Gastroesophageal sphincter (tissue), 4 donors: ENCODE measurements at regions not wholly inside any gene's neighbourhood (a gene's known extent, or its start where the extent isn't known, plus 50 kb on each side); places are given as distances from the start of the nearest gene placed in this dataset.

Source experiments
- ATAC-seq: fragments of 150-250 bp; one replicate; pipeline ENCODE4 v1.9.1; 2016; ENCODE audit warnings: mild to moderate bottlenecking, moderate library complexity
- H3K27ac ChIP-seq, 4 donors: fragments of 200-600 bp; sonication (generic) in 3 of 4; 1 replicate in 3 of 4; 2 replicates in 1 of 4; pipeline ENCODE4 v1.5.1; 2016 to 2019
- H3K27me3 ChIP-seq: fragments of 200-600 bp; sonication (generic); one replicate; pipeline ENCODE4 v1.5.1; 2019
- H3K36me3 ChIP-seq, 2 donors: fragments of 200-600 bp; sonication (generic); one replicate each; pipeline ENCODE4 v1.5.1; 2019; ENCODE audit warnings: control low read depth in 1 of 2
- H3K4me1 ChIP-seq, 3 donors: fragments of 200-600 bp; sonication (generic); 1 replicate in 2 of 3; 2 replicates in 1 of 3; pipeline ENCODE4 v1.5.1; 2016 to 2019; ENCODE audit warnings: control low read depth in 2 of 3
- H3K4me3 ChIP-seq, 2 donors: fragments of 200-600 bp; sonication (generic); one replicate each; pipeline ENCODE4 v1.5.1; 2019; ENCODE audit warnings: mild to moderate bottlenecking in 1 of 2, moderate library complexity in 1 of 2
- H3K9me3 ChIP-seq, 3 donors: fragments of 200-600 bp; sonication (generic); one replicate each; pipeline ENCODE4 v1.5.1; 2017 to 2019; ENCODE audit warnings: control low read depth in 2 of 3
- CTCF ChIP-seq, 4 experiments: fragments of 200-600 bp in 2 of 4; fragments of 450-650 bp in 2 of 4; sonication (generic) in 1 of 4; IDR thresholded peaks; one replicate each; pipeline ENCODE4 v1.5.1; 2017 to 2019; ENCODE audit warnings: antibody characterized with exemption in 4 of 4, mild to moderate bottlenecking in 2 of 4, moderate library complexity in 2 of 4
- EP300 ChIP-seq: sonication (generic); formaldehyde crosslinking; IDR thresholded peaks from one replicate; pipeline ENCODE4 v1.6.1; 2017; ENCODE audit warnings: antibody characterized with exemption, mild to moderate bottlenecking
- POLR2A ChIP-seq, 2 donors: fragments of 450-650 bp; IDR thresholded peaks; one replicate each; pipeline ENCODE4 v1.6.1; 2017; ENCODE audit warnings: antibody characterized with exemption in 2 of 2, mild to moderate bottlenecking in 2 of 2, moderate library complexity in 1 of 2
- POLR2AphosphoS5 ChIP-seq: sonication (generic); formaldehyde crosslinking; IDR thresholded peaks from one replicate; pipeline ENCODE4 v1.6.1; 2017; ENCODE audit warnings: antibody characterized with exemption
- WGBS, 2 donors: methylation state at CpG; one replicate each; pipeline ENCODE4 v1.1.5; 2018; ENCODE audit warnings: low coverage in 1 of 2; 5-methylcytosine and 5-hydroxymethylcytosine counted together

- H3K36me3 ChIP-seq = no peaks in the 10 kb centered on the region
- ATAC-seq = no peak
- no peaks in the 10 kb centered on the region for H3K9me3 ChIP-seq
- peaks cover 0 to 23% (median 10%) of the 10 kb centered on the region in 3 donors for H3K4me1 ChIP-seq
- peak overlapping the region in 1 of 2 donors; percentile 16 for H3K4me3 ChIP-seq
- no peak for TF ChIP-seq POLR2AphosphoS5
- no peak for TF ChIP-seq EP300
- TF ChIP-seq POLR2A (IDR thresholded peaks at IDR 0.05) = no peak
- H3K27ac ChIP-seq = no peak overlapping the region
- WGBS, 2 donors = no CpG with 5 or more reads among the region's 74 CpGs
- peaks cover 65% of the 10 kb centered on the region for H3K27me3 ChIP-seq
These were observed 82.7 kb upstream of the DHRSX start for GRCh38 chrX:2583194-2584162.

GRCh38 chrX:2582667-2583066, 81.9 kb upstream of the DHRSX start:
- no peak for ATAC-seq
- TF ChIP-seq POLR2A (IDR thresholded peaks at IDR 0.05) = no peak
- no peak for TF ChIP-seq POLR2AphosphoS5
- no peak for TF ChIP-seq EP300
- TF ChIP-seq CTCF (IDR thresholded peaks at IDR 0.05) = no peak
- Histone ChIP-seq H3K4me3 (no peak overlapping the region), H3K9me3 (no peaks in the 10 kb centered on the region), H3K4me1 (peaks cover 0 to 23% (median 10%) of the 10 kb centered on the region in 3 donors), H3K27me3 (peaks cover 65% of the 10 kb centered on the region), H3K36me3 (no peaks in the 10 kb centered on the region), H3K27ac (no peak overlapping the region)
- WGBS, 2 donors = 14 to 27% methylated on average over 6 to 7 of the region's 8 CpGs

DNA sequence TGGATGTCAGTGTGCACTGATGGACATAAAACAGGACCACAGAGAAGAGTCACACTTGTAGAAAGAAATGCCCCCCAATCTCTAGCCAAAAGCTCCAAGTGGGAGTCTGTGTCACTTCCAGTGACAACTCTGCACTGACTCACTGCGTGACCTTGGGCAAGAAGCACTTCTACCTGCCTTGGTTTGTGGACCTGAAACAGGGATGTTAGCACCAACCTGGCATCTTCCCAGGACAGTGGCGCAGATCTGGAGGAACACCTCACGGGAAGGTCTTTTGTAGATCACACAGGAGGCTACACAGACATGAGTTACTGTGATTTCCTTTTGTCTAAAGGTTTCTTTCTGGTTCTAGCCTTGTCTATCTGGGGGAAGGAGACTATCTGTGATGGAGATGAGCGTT, 80.5 kb upstream of the DHRSX start:
- Histone ChIP-seq H3K9me3 (no peaks in the 10 kb centered on the region), H3K27ac (no peak overlapping the region), H3K4me1 (peaks cover 0 to 23% (median 10%) of the 10 kb centered on the region in 3 donors), H3K36me3 (no peaks in the 10 kb centered on the region), H3K27me3 (peaks cover 65% of the 10 kb centered on the region), H3K4me3 (no peak overlapping the region)
- ATAC-seq = no peak
- no peak for TF ChIP-seq POLR2AphosphoS5
- no peak for TF ChIP-seq POLR2A (IDR thresholded peaks at IDR 0.05)
- 65 to 90% methylated on average over 2 to 3 of the region's 4 CpGs for WGBS, 2 donors

GRCh38 chrX:2578864-2579263, 78.1 kb upstream of the DHRSX start:
- TF ChIP-seq CTCF (IDR thresholded peaks at IDR 0.05) (no peak), POLR2A (IDR thresholded peaks at IDR 0.05) (no peak), EP300 (no peak), POLR2AphosphoS5 (no peak)
- Histone ChIP-seq H3K4me1 (peaks cover 0 to 14% (median 10%) of the 10 kb centered on the region in 3 donors), H3K4me3 (no peak overlapping the region), H3K27me3 (peaks cover 48% of the 10 kb centered on the region), H3K36me3 (no peaks in the 10 kb centered on the region), H3K9me3 (no peaks in the 10 kb centered on the region), H3K27ac (no peak overlapping the region)
- ATAC-seq = no peak
- 83 to 84% methylated on average over 10 to 11 of the region's 12 CpGs for WGBS, 2 donors

DNA sequence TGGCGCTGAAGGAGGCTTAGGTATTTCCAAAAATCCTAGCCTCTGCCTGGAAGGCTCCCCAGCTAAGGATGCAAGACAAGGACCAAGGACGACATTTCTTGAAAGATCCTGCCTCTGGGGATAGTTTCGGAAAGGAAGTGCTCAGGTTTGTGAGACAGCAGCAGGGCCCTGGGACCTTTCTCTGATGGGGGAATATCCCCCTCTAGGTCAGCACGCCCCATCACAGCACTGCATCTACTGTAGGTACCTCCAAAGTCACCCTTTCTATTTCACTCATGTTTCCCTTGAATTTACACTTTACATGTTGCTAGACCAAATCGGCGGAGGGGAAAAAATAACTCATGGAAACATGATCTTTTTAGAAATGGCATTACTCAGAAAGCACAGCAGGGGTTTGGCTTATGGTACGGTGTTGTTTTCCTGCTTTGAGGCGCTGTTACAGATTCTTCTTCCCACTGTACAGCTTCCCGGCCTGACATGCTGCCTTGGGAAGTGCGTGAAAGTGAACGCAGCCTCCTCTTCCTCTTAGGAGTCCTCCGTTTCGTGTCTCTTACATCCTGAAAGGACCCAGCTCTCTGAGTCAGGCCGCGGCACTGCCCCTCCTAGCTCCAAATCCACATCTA, 77.2 kb upstream of the DHRSX start:
- Histone ChIP-seq H3K4me3 (no peak overlapping the region), H3K4me1 (peaks cover 0 to 5% (median under 1%) of the 10 kb centered on the region in 3 donors), H3K27me3 (peaks cover 39% of the 10 kb centered on the region), H3K27ac (no peak overlapping the region), H3K36me3 (no peaks in the 10 kb centered on the region), H3K9me3 (no peaks in the 10 kb centered on the region)
- TF ChIP-seq EP300 (no peak), POLR2A (IDR thresholded peaks at IDR 0.05) (no peak), CTCF (IDR thresholded peaks at IDR 0.05) (no peak), POLR2AphosphoS5 (no peak)
- WGBS, 2 donors = 56 to 71% methylated on average over 12 to 14 of the region's 15 CpGs
- ATAC-seq = no peak
